Mesodermal cell (in vitro differentiated cells): ENCODE measurements at regions not wholly inside any gene's neighbourhood (a gene's known extent, or its start where the extent isn't known, plus 50 kb on each side); places are given as distances from the start of the nearest gene placed in this dataset.

ENCODE experiments used
- H3K27ac ChIP-seq: 2 replicates; pipeline ENCODE4 v1.7.0; 2013; ENCODE audit warnings: mild to moderate bottlenecking, low read depth, low read length, moderate library complexity; ENCODE audit not compliant: severe bottlenecking
- H3K36me3 ChIP-seq: 2 replicates; pipeline ENCODE4 v1.7.1; 2013; ENCODE audit warnings: mild to moderate bottlenecking, low read length, moderate library complexity; ENCODE audit not compliant: control insufficient read depth, insufficient read depth
- H3K4me1 ChIP-seq: one replicate; pipeline ENCODE4 v1.7.1; 2013; ENCODE audit warnings: mild to moderate bottlenecking, low read length; ENCODE audit not compliant: insufficient read depth, control insufficient read depth, poor library complexity, severe bottlenecking
- H3K4me3 ChIP-seq: 2 replicates; pipeline ENCODE4 v1.7.0; 2013; ENCODE audit warnings: low read length, control low read depth, mild to moderate bottlenecking; ENCODE audit not compliant: insufficient read depth, poor library complexity, severe bottlenecking; ENCODE audit errors: extremely low read depth
- H3K9me3 ChIP-seq: 2 replicates; pipeline ENCODE4 v1.7.1; 2013; ENCODE audit warnings: mild to moderate bottlenecking, low read length, moderate library complexity; ENCODE audit not compliant: control insufficient read depth
- WGBS, 2 experiments: methylation state at CpG; one replicate each; pipeline ENCODE4 v1.1.5; 2013; ENCODE audit warnings: missing lambda C conversion rate in 2 of 2; ENCODE audit not compliant: insufficient coverage in 2 of 2; 5-methylcytosine and 5-hydroxymethylcytosine counted together

GRCh38 chr7:79964463-79964862, 170.2 kb upstream of the GNAI1 start:
- Histone ChIP-seq H3K9me3 (no peaks in the 10 kb centered on the region), H3K36me3 (no peaks in the 10 kb centered on the region), H3K4me1 (no peaks in the 10 kb centered on the region), H3K27ac (no peak overlapping the region), H3K4me3 (no peak overlapping the region)
- 100% methylated on average over 1 of the region's 1 CpG; no CpG with 5 or more reads in 1 of the 2 experiments for WGBS, 2 experiments

- Histone ChIP-seq H3K4me1 (no peaks in the 10 kb centered on the region), H3K9me3 (no peaks in the 10 kb centered on the region), H3K27ac (no peak overlapping the region), H3K36me3 (no peaks in the 10 kb centered on the region), H3K4me3 (no peak overlapping the region)
- WGBS, 2 experiments, result no CpG with 5 or more reads among the region's 4 CpGs
These were observed 181.5 kb upstream of the GNAI1 start for GRCh38 chr7:79953130-79953529.

- no CpG with 5 or more reads among the region's 1 CpG for WGBS, 2 experiments
- Histone ChIP-seq H3K36me3 (no peaks in the 10 kb centered on the region), H3K27ac (no peak overlapping the region), H3K4me1 (no peaks in the 10 kb centered on the region), H3K4me3 (no peak overlapping the region), H3K9me3 (no peaks in the 10 kb centered on the region)
These were observed 182.2 kb upstream of the GNAI1 start for GRCh38 chr7:79952399-79952798.

- WGBS, 2 experiments, result 100% methylated on average over 1 of the region's 2 CpGs; no CpG with 5 or more reads in 1 of the 2 experiments
- H3K36me3 ChIP-seq, result no peaks in the 10 kb centered on the region
These were observed 183.2 kb upstream of the GNAI1 start for GRCh38 chr7:79951415-79951814.

GRCh38 chr7:79949778-79950177, 184.9 kb upstream of the GNAI1 start:
- Histone ChIP-seq H3K4me1 (no peaks in the 10 kb centered on the region), H3K9me3 (no peaks in the 10 kb centered on the region), H3K27ac (no peak overlapping the region), H3K36me3 (no peaks in the 10 kb centered on the region), H3K4me3 (no peak overlapping the region)
- 100% methylated on average over 2 of the region's 3 CpGs; no CpG with 5 or more reads in 1 of the 2 experiments for WGBS, 2 experiments

More at GRCh38 chr7:79951415-79951814, 183.2 kb upstream of the GNAI1 start:
- H3K4me1 ChIP-seq, result no peaks in the 10 kb centered on the region
- H3K9me3 ChIP-seq, result no peaks in the 10 kb centered on the region
- no peak overlapping the region for H3K4me3 ChIP-seq
- no peak overlapping the region for H3K27ac ChIP-seq

- no peak overlapping the region for H3K4me3 ChIP-seq
- H3K36me3 ChIP-seq, result no peaks in the 10 kb centered on the region
- H3K4me1 ChIP-seq, result no peaks in the 10 kb centered on the region
- 80% methylated on average over 1 of the region's 3 CpGs; no CpG with 5 or more reads in 1 of the 2 experiments for WGBS, 2 experiments
- no peak overlapping the region for H3K27ac ChIP-seq
- H3K9me3 ChIP-seq, result no peaks in the 10 kb centered on the region
These were observed 198.2 kb upstream of the GNAI1 start for GRCh38 chr7:79936281-79936983.

- H3K9me3 ChIP-seq, result no peaks in the 10 kb centered on the region
- no peak overlapping the region for H3K4me3 ChIP-seq
- no peaks in the 10 kb centered on the region for H3K4me1 ChIP-seq
- no peaks in the 10 kb centered on the region for H3K36me3 ChIP-seq
- 92 to 94% methylated on average over 9 of the region's 9 CpGs for WGBS, 2 experiments
- no peak overlapping the region for H3K27ac ChIP-seq
These were observed 199.9 kb upstream of the GNAI1 start for GRCh38 chr7:79934727-79935126.

- H3K9me3 ChIP-seq, result no peaks in the 10 kb centered on the region
- no peaks in the 10 kb centered on the region for H3K36me3 ChIP-seq
- no peak overlapping the region for H3K27ac ChIP-seq
- no peaks in the 10 kb centered on the region for H3K4me1 ChIP-seq
- H3K4me3 ChIP-seq, result no peak overlapping the region
- 78 to 84% methylated on average over 1 to 3 of the region's 3 CpGs for WGBS, 2 experiments
These were observed 201.5 kb upstream of the GNAI1 start for GRCh38 chr7:79933144-79933543.

GRCh38 chr7:79930604-79931003, 204.0 kb upstream of the GNAI1 start:
- H3K27ac ChIP-seq, result no peak overlapping the region
- no peaks in the 10 kb centered on the region for H3K9me3 ChIP-seq
- 67% methylated on average over 1 of the region's 2 CpGs; no CpG with 5 or more reads in 1 of the 2 experiments for WGBS, 2 experiments
- H3K36me3 ChIP-seq, result no peaks in the 10 kb centered on the region
- no peak overlapping the region for H3K4me3 ChIP-seq
- no peaks in the 10 kb centered on the region for H3K4me1 ChIP-seq

GRCh38 chr7:79927116-79927515, 207.5 kb upstream of the GNAI1 start:
- WGBS, 2 experiments, result 95 to 97% methylated on average over 2 of the region's 3 CpGs
- Histone ChIP-seq H3K4me3 (no peak overlapping the region), H3K4me1 (no peaks in the 10 kb centered on the region), H3K9me3 (no peaks in the 10 kb centered on the region), H3K27ac (no peak overlapping the region), H3K36me3 (no peaks in the 10 kb centered on the region)

GRCh38 chr7:79923953-79924352, 210.7 kb upstream of the GNAI1 start:
- Histone ChIP-seq H3K9me3 (no peaks in the 10 kb centered on the region), H3K27ac (no peak overlapping the region), H3K4me1 (no peaks in the 10 kb centered on the region), H3K4me3 (no peak overlapping the region), H3K36me3 (no peaks in the 10 kb centered on the region)
- WGBS, 2 experiments, result 80% methylated on average over 1 of the region's 1 CpG; no CpG with 5 or more reads in 1 of the 2 experiments
